ENCODE measurements at regions not wholly inside any gene's neighbourhood (a gene's known extent, or its start where the extent isn't known, plus 50 kb on each side); places are given as distances from the start of the nearest gene placed in this dataset.

DNA sequence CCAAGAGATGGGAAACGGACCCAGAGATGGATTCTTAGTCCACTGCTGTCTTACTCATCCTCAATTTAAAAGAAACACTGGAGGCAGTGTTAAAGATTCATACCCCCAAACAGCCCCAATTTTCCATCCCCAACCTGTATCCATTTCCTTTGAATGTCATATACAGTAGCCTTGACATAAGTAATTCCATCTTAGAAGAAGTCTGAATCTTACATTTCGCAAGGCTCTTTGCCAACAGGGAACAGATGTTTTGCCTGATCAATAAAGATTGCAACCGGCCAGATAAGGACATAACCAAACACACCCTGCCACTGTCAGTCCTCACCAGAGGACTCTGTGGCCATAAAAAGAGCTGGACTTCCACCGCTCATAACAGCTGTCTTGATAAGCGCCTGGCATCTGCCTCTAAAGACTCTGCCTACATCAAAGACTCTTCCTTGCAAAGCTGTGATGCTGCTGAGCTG is 59.0 kb upstream of the MED9 start:
- TF ChIP-seq FOXP2 (optimal IDR thresholded peaks at IDR 0.05; ENCODE audit: borderline replicate concordance, extremely low read depth, extremely low read length, insufficient read depth) = no peak
- no peak for TF ChIP-seq TAF1 (IDR thresholded peaks at IDR 0.05; ENCODE audit: borderline replicate concordance, insufficient read depth, low read length)
- TF ChIP-seq, protein P1, sequence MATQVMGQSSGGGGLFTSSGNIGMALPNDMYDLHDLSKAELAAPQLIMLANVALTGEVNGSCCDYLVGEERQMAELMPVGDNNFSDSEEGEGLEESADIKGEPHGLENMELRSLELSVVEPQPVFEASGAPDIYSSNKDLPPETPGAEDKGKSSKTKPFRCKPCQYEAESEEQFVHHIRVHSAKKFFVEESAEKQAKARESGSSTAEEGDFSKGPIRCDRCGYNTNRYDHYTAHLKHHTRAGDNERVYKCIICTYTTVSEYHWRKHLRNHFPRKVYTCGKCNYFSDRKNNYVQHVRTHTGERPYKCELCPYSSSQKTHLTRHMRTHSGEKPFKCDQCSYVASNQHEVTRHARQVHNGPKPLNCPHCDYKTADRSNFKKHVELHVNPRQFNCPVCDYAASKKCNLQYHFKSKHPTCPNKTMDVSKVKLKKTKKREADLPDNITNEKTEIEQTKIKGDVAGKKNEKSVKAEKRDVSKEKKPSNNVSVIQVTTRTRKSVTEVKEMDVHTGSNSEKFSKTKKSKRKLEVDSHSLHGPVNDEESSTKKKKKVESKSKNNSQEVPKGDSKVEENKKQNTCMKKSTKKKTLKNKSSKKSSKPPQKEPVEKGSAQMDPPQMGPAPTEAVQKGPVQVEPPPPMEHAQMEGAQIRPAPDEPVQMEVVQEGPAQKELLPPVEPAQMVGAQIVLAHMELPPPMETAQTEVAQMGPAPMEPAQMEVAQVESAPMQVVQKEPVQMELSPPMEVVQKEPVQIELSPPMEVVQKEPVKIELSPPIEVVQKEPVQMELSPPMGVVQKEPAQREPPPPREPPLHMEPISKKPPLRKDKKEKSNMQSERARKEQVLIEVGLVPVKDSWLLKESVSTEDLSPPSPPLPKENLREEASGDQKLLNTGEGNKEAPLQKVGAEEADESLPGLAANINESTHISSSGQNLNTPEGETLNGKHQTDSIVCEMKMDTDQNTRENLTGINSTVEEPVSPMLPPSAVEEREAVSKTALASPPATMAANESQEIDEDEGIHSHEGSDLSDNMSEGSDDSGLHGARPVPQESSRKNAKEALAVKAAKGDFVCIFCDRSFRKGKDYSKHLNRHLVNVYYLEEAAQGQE (IDR thresholded peaks at IDR 0.05; ENCODE audit: insufficient read depth in 1 of 2, low read depth in 2 of 2, low read length in 2 of 2) = no peak
- no peak for TF ChIP-seq POLR2AphosphoS5 (IDR thresholded peaks at IDR 0.05; ENCODE audit: low read depth, low read length)
- TF ChIP-seq SIN3A (IDR thresholded peaks at IDR 0.05; ENCODE audit: borderline replicate concordance, insufficient read depth, low read length) = no peak

DNA sequence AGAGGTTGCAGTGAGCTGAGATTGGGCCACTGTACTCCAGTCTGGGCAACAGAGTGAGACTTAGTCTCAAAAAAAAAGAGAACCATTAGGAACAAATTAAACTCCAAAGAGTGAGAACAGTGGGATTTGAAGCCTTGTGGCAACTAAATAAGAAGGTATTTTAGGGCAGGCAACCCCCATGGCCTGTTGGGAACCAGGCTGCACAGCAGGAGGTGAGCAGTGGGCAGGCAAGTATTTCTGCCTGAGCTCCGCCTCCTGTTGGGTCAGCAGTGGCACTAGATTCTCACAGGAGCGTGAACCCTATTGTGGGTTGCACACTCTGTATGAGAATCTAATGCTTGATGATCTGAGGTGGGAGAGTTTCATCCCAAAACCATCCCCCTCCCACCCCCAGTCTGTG is 57.6 kb upstream of the MED9 start:
- TF ChIP-seq FOXP2 (optimal IDR thresholded peaks at IDR 0.05; ENCODE audit: borderline replicate concordance, extremely low read depth, extremely low read length, insufficient read depth) (no peak), POLR2AphosphoS5 (IDR thresholded peaks at IDR 0.05; ENCODE audit: low read depth, low read length) (no peak), TAF1 (IDR thresholded peaks at IDR 0.05; ENCODE audit: borderline replicate concordance, insufficient read depth, low read length) (no peak), SIN3A (IDR thresholded peaks at IDR 0.05; ENCODE audit: borderline replicate concordance, insufficient read depth, low read length) (no peak)
- TF ChIP-seq, protein P1 (IDR thresholded peaks at IDR 0.05; ENCODE audit: insufficient read depth in 1 of 2, low read depth in 2 of 2, low read length in 2 of 2) = no peak

DNA sequence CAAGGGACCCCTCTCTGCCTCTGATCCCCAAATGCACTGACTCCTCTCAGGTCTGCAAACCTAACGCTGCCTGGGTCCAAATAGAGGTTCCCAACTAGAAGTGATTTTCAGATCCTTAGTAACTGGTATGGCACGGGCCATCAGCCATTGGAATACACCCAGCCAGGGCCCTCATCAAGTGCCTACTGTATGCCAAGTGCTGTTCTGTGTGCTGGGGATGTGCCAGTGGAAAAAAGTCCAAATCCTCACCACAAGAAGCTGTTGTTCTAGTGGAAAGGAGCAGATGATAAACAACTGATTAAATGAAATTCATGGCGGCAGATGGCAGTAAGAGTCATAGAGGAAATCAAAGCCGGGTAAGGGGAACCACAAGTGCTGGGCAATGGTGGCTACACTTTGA is 57.2 kb upstream of the MED9 start:
- no peak for TF ChIP-seq TAF1 (IDR thresholded peaks at IDR 0.05; ENCODE audit: borderline replicate concordance, insufficient read depth, low read length)
- no peak for TF ChIP-seq POLR2AphosphoS5 (IDR thresholded peaks at IDR 0.05; ENCODE audit: low read depth, low read length)
- TF ChIP-seq, protein P1 (IDR thresholded peaks at IDR 0.05; ENCODE audit: insufficient read depth in 1 of 2, low read depth in 2 of 2, low read length in 2 of 2) = no peak
- TF ChIP-seq FOXP2 (optimal IDR thresholded peaks at IDR 0.05; ENCODE audit: borderline replicate concordance, extremely low read depth, extremely low read length, insufficient read depth) = no peak

DNA sequence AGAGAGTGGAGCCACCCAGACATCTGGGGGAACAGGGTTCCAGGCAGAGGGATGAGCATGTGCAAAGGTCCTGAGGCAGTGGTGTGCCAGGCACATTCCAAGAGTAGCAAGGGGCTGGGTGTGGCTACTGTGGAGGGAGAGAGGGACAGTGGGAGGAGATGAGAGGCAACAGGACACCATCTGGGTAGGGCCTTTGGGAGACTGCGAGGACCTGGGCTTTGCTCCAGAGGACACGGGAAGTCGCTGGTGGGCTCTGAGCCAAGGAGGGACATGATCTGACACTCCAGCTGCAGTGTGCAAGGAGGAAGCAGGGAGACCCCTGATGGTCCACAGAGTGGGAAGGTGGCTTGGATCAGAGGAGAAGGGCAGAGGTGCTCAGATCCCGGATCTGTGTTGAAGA is 56.7 kb upstream of the MED9 start:
- TF ChIP-seq POLR2AphosphoS5 (IDR thresholded peaks at IDR 0.05; ENCODE audit: low read depth, low read length) = no peak
- TF ChIP-seq FOXP2 (optimal IDR thresholded peaks at IDR 0.05; ENCODE audit: borderline replicate concordance, extremely low read depth, extremely low read length, insufficient read depth) = no peak
- no peak for TF ChIP-seq TAF1 (IDR thresholded peaks at IDR 0.05; ENCODE audit: borderline replicate concordance, insufficient read depth, low read length)
- TF ChIP-seq, protein P1 (IDR thresholded peaks at IDR 0.05; ENCODE audit: insufficient read depth in 1 of 2, low read depth in 2 of 2, low read length in 2 of 2) = no peak
- TF ChIP-seq SIN3A (IDR thresholded peaks at IDR 0.05; ENCODE audit: borderline replicate concordance, insufficient read depth, low read length) = no peak
